Caco-2 (cell line): ENCODE measurements at regions not wholly inside any gene's neighbourhood (a gene's known extent, or its start where the extent isn't known, plus 50 kb on each side); places are given as distances from the start of the nearest gene placed in this dataset.

Experiments used
- BruUV-seq: library from RNA; stranded (reverse); fragments of 400-500 nt; replicated peaks from 2 replicates; lab custom pipeline; 2021; lab: Mats Ljungman, UMichigan
- CTCF ChIA-PET: fragments of 300-600 bp; sonication (Branson Sonifier 250); formaldehyde crosslinking; loops from one replicate; lab custom pipeline; 2022; ENCODE audit warnings: antibody characterized with exemption; lab: Charles Lee
- POLR2A ChIA-PET: fragments of 300-600 bp; sonication (Branson Sonifier 250); formaldehyde crosslinking; loops from one replicate; lab custom pipeline; 2022; ENCODE audit warnings: antibody characterized with exemption; lab: Charles Lee
- DNase-seq, 2 experiments: peaks; one replicate each; pipeline versions ENCODE4 v3.0.0 to v3.0.0-alpha.2; 2020 to 2022
- H3K27me3 ChIP-seq: replicated peaks from 2 replicates; pipeline ENCODE4 v1.6.0; 2011; ENCODE audit warnings: low read length; ENCODE audit not compliant: control insufficient read depth, insufficient read depth
- H3K36me3 ChIP-seq: 2 replicates; pipeline ENCODE4 v1.5.1; 2011; ENCODE audit warnings: low read length; ENCODE audit not compliant: control insufficient read depth, insufficient read depth
- H3K4me1 ChIP-seq: fragments of 250-450 bp; sonication (Bioruptor Pico); 2 replicates; pipeline ENCODE4 v1.5.1; 2020; ENCODE audit warnings: mild to moderate bottlenecking
- H3K4me3 ChIP-seq: 2 replicates; pipeline ENCODE4 v1.5.1; 2011; ENCODE audit warnings: low read depth, mild to moderate bottlenecking, control low read depth, low read length
- H3K9me3 ChIP-seq: fragments of 250-450 bp; sonication (Bioruptor Pico); 2 replicates; pipeline ENCODE4 v1.5.1; 2020; ENCODE audit warnings: mild to moderate bottlenecking, moderate library complexity
- H3K27ac Mint-ChIP-seq: one replicate; pipeline ENCODE4 v1.8.0; 2022; ENCODE audit warnings: mixed read lengths; ENCODE audit not compliant: unreplicated experiment
- H3K27me3 Mint-ChIP-seq: one replicate; pipeline ENCODE4 v1.8.0; 2022; ENCODE audit warnings: mixed read lengths; ENCODE audit not compliant: insufficient read depth, unreplicated experiment
- H3K36me3 Mint-ChIP-seq: one replicate; pipeline ENCODE4 v1.8.0; 2022; ENCODE audit warnings: mild to moderate bottlenecking, mixed read lengths; ENCODE audit not compliant: insufficient read depth, unreplicated experiment
- H3K4me1 Mint-ChIP-seq: one replicate; pipeline ENCODE4 v1.8.0; 2022; ENCODE audit warnings: low read depth, mixed read lengths; ENCODE audit not compliant: unreplicated experiment
- H3K4me3 Mint-ChIP-seq: one replicate; pipeline ENCODE4 v1.8.0; 2022; ENCODE audit warnings: mild to moderate bottlenecking, moderate library complexity, mixed read lengths; ENCODE audit not compliant: unreplicated experiment
- H3K9me3 Mint-ChIP-seq: one replicate; pipeline ENCODE4 v1.8.0; 2022; ENCODE audit warnings: mixed read lengths; ENCODE audit not compliant: unreplicated experiment
- CTCF ChIP-seq, 2 experiments: fragments of 200-600 bp in 1 of 2; IDR thresholded peaks; 1 replicate in 1 of 2; 2 replicates in 1 of 2; pipeline versions ENCODE4 v1.5.1 to v1.8.0; 2011 to 2022; ENCODE audit warnings: antibody characterized with exemption in 1 of 2, control low read depth in 1 of 2, inconsistent platforms in 1 of 2, low read depth in 1 of 2, low read length in 1 of 2, mild to moderate bottlenecking in 1 of 2, moderate library complexity in 1 of 2; ENCODE audit not compliant: insufficient read depth in 1 of 2, severe bottlenecking in 1 of 2, unreplicated experiment in 1 of 2
- intact Hi-C: fragments of 100-400 bp; cut with micrococcal nuclease; formaldehyde crosslinking; loops from one replicate; pipeline ENCODE4 v1.10.0; 2022; ENCODE audit not compliant: unreplicated experiment

- Mint-ChIP-seq H3K9me3 (no peaks in the 10 kb centered on the region), H3K4me1 (no peaks in the 10 kb centered on the region), H3K27me3 (no peaks in the 10 kb centered on the region), H3K27ac (no peak overlapping the region), H3K36me3 (no peaks in the 10 kb centered on the region), H3K4me3 (no peak overlapping the region)
- intact Hi-C loops: no loop called here
- CTCF ChIA-PET: no interaction called here
- no TSS peak for BruUV-seq
- POLR2A ChIA-PET: no interaction called here
- no peak for TF ChIP-seq CTCF (IDR thresholded peaks at IDR 0.05; ENCODE audit: insufficient read depth in 1 of 2, low read depth in 1 of 2, low read length in 1 of 2, severe bottlenecking in 1 of 2, unreplicated experiment in 1 of 2)
- Histone ChIP-seq H3K4me3 (no peak overlapping the region), H3K27me3 (no peaks in the 10 kb centered on the region), H3K36me3 (no peaks in the 10 kb centered on the region), H3K9me3 (no peaks in the 10 kb centered on the region), H3K4me1 (no peaks in the 10 kb centered on the region)
- no peak for DNase-seq
Observed at GRCh38 chr3:82262193-82262592, 500.7 kb upstream of the GBE1 start.

GRCh38 chr3:82261637-82262036 is 500.2 kb upstream of the GBE1 start:
- H3K36me3 Mint-ChIP-seq: no peaks in the 10 kb centered on the region
- ChIA-PET CTCF (no interaction called here), POLR2A (no interaction called here)
- TF ChIP-seq CTCF (IDR thresholded peaks at IDR 0.05; ENCODE audit: insufficient read depth in 1 of 2, low read depth in 1 of 2, low read length in 1 of 2, severe bottlenecking in 1 of 2, unreplicated experiment in 1 of 2): no peak
- Histone ChIP-seq H3K4me3 (no peak overlapping the region), H3K9me3 (no peaks in the 10 kb centered on the region), H3K4me1 (no peaks in the 10 kb centered on the region), H3K27me3 (no peaks in the 10 kb centered on the region), H3K36me3 (no peaks in the 10 kb centered on the region)
- intact Hi-C loops: no loop called here
- no peaks in the 10 kb centered on the region for H3K4me1 Mint-ChIP-seq
- no peak overlapping the region for H3K27ac Mint-ChIP-seq
- no peaks in the 10 kb centered on the region for H3K27me3 Mint-ChIP-seq
- no peak overlapping the region for H3K4me3 Mint-ChIP-seq
- no peaks in the 10 kb centered on the region for H3K9me3 Mint-ChIP-seq
- DNase-seq: no peak
- no TSS peak for BruUV-seq

- no TSS peak for BruUV-seq
- Mint-ChIP-seq H3K9me3 (no peaks in the 10 kb centered on the region), H3K27ac (no peak overlapping the region), H3K27me3 (no peaks in the 10 kb centered on the region), H3K4me1 (no peaks in the 10 kb centered on the region), H3K36me3 (no peaks in the 10 kb centered on the region), H3K4me3 (no peak overlapping the region)
- H3K4me1 ChIP-seq: no peaks in the 10 kb centered on the region
- intact Hi-C loops: no loop called here
- H3K4me3 ChIP-seq: no peak overlapping the region
- H3K27me3 ChIP-seq: no peaks in the 10 kb centered on the region
- POLR2A ChIA-PET: no interaction called here
- no peak for TF ChIP-seq CTCF (IDR thresholded peaks at IDR 0.05; ENCODE audit: insufficient read depth in 1 of 2, low read depth in 1 of 2, low read length in 1 of 2, severe bottlenecking in 1 of 2, unreplicated experiment in 1 of 2)
- no peak for DNase-seq
- CTCF ChIA-PET: no interaction called here
- H3K36me3 ChIP-seq: no peaks in the 10 kb centered on the region
- no peaks in the 10 kb centered on the region for H3K9me3 ChIP-seq
Observed at GRCh38 chr3:82261013-82261412, 499.6 kb upstream of the GBE1 start.
